GM21737 (cell line): ENCODE measurements at regions not wholly inside any gene's neighbourhood (a gene's known extent, or its start where the extent isn't known, plus 50 kb on each side); places are given as distances from the start of the nearest gene placed in this dataset.
"Not testable (repeated sequence)": the region's sequence is repeated elsewhere in the genome, so short reads cannot be mapped to it uniquely, and the experiment has no call there.

ENCODE experiments used
- ATAC-seq: cut with Tn5 transposase; IDR thresholded peaks from one replicate; pipeline ENCODE4 v1.9.1; 2021; ENCODE audit warnings: mild to moderate bottlenecking, moderate library complexity; ENCODE audit not compliant: unreplicated experiment

GRCh38 chr10:84845628-84846261, 517.4 kb downstream of the CCSER2 start:
- ATAC-seq, result no peak

DNA sequence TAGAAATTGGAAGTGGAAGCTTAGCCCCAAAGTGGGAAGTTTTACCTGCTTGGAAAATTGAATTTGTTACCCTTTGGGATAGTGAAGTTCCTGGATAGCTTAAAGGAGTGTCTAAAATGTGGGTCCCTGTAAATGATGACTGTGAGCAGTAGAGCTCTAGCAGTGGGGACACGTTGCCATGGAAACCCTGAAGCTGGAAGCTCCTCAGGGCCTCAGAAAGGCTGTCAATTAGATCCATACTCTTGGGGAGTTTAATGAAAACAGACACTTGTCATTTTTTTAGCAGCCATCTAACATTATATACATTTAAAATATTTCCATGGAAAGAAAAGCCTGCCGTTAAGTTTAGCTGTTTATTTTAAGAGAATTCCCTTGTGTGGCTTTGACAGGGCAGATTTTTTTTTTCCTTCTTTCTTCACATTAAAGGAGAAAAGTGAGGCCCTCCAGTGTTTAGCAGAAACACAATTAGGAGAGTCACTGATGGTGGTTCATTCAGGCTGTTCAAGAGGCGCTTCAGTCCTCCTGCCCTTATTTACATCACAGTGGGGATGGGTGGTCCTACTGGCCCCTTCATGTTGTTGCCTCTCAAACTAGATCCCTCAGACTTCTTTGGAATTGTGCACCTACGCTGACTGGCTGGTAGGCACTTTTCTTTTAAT, 518.4 kb downstream of the CCSER2 start:
- ATAC-seq, result no peak

DNA sequence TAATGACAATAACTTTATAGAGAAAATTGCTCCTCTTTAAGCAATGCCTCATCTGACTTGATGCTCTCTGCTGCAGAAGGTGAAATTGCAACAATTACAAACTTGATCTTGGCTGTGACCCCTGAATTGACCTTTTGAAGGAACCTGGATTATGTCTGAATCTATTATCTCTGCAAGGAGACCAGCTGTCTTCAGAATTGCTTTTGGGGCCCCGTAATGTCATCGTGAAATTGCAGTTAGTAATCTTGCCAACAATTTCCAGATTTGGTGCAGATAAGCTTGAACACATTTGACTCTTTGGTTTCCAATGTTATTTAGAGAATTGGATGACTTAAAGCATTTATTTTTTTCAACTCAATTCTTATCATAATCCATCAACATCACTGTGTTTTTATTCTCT, 520.6 kb downstream of the CCSER2 start:
- ATAC-seq, result no peak

DNA sequence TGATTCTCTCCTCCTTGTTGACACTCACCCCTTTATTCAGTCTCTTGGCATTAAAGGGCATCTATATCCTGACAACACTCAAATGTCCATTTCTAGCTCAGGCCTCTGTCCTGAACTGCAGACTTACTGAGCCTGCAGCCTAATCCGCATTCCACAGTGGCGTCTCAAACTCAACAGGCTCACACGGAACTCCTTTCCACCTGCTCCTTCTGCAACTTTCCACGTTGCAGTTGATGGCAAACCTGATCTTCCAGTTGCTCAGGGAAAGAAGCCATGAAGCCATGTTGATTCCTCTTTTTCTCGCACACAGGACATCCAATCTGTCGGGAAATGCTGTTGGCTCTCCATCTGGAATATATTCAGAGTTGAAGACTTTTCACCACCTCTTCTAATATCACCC, 522.4 kb downstream of the CCSER2 start:
- no peak for ATAC-seq

GRCh38 chr10:84854439-84854838, 526.0 kb downstream of the CCSER2 start:
- no peak for ATAC-seq

DNA sequence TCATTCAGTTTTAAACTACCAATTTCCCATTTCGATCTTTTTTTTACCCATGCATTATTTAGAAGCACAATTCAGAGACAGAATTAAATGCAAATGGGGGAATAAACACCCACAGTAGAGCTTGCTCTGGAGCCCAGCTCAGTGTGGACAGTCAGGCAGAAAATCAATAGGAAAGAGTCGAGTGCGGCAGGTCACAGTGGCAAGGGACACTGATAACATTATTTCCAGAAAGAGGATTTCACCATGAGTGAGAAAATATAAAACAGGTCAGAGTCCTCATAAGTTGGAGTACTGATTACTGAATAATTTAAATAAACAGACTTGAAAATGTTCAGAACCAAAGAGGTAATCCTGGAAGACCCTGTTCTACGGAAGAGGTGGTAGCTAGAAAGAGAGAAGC, 532.5 kb downstream of the CCSER2 start:
- no peak for ATAC-seq

DNA sequence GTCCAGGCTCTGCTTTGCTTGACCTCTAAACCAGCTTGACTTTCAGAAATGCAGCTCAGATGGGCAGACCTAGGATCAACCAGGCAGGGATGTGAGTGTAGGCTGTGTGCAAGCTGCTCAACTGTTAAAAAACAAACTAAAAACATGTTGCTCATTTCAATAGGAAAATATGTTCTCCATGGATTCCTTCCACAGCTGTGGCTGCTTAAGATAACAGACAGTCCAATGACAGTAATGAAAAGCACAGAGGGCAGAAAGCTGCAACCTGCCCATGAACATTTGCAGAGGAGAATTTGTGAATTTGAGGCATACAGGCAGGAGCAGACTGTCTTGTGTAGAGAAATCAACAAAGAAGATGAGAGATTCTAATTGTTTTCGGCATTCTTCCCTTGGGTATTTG, 534.2 kb downstream of the CCSER2 start:
- ATAC-seq, result no peak

DNA sequence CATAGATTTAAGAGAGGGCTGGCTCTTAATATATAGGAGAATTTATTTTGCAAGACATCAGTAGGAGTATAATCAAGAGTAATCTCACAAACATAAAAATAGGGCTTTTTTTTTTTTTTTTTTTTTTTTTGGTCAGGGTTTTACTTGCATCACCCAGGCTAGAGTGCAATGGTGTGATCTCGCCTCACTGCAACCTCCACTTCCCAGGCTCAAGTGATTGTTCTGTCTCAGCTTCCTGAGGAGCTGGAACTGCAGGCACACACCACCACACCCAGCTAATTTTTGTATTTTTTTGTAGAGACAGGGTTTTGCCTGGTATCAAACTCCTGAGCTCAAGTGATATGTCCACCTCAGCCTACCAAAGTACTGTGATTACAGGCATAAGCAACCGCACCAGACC, 535.3 kb downstream of the CCSER2 start:
- no peak for ATAC-seq

GRCh38 chr10:84876116-84876999, 548.0 kb downstream of the CCSER2 start:
- no peak for ATAC-seq

DNA sequence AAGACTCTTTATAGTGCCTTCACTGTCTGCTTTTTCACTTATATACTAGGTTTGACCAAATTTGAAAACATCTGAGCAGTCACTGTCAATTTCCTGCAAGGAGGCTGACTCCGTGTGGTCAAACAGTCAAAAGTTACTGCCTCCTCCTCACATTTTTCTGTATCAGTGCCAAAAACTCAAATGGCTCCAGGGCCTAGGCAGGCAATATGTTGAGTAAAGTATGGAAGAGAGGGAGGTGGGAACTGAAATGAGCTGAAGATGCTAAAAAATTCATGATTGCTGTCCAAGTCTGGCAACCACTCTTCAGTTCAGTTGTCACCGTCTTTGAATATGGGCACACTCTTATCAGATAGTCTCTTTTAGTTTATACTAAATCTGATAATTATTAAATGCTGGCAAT, 551.6 kb downstream of the CCSER2 start:
- no peak for ATAC-seq

- not testable (repeated sequence) for ATAC-seq
Observed at GRCh38 chr10:84881696-84882095, 553.3 kb downstream of the CCSER2 start.

- no peak for ATAC-seq
Observed at GRCh38 chr10:84890706-84891105, 562.3 kb downstream of the CCSER2 start.

DNA sequence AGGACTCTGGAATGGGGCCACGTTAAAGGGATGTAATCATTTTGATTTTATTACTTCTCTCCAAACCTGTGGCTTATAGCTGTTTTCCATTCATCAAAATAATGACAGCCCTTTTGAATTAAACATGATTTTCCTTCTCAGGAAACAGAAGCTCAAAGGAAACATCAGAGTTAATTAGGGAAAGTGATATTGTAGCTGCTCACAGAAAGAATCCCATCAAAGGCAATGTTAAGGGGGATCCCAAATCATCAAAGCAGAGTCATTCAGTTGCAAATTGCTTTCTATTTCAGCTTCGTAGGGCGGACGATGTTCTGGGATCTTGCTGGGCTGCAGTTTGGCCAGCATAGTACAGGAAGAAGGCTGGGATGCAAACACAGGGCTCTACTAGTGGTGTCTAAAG, 563.2 kb downstream of the CCSER2 start:
- no peak for ATAC-seq

DNA sequence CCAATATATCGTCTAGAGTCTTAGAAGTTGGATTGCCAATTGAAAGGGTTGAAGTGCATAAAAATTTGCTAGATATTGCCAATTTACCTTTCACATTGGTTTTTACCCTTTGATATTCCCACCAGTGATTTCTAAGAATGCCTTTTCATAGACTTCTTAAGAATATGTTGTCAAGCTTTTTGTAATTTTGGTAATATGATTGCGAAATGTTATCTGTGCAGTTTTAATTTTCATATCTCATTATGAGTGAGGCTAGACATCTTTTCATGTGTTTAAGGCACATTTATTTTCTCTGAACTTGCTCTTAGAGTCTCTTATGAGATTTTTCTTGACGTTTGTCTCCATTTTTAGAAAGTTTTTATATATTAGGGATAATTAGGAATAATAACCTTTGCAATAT, 567.2 kb downstream of the CCSER2 start:
- ATAC-seq, result no peak

DNA sequence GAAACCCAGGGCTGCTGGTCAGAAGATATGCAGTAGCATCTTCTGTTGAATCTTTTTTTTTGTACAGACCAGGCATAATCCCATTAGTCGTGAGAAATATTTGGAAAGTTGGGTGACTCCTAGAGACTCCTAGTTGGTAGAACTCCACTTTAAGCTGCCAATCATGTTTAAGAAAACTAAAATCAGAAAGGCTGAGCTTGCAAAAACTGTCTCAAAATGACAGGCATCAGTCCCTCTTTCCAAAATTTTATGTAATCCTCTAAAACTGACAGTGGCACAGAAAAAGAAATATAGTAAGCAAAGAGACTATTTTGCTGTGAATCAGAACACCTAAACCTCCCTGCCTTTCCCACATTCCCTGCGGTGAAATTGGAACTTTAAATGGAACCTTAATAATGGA, 568.5 kb downstream of the CCSER2 start:
- no peak for ATAC-seq

- ATAC-seq, result no peak
Observed at GRCh38 chr10:84899268-84899667, 570.9 kb downstream of the CCSER2 start.

DNA sequence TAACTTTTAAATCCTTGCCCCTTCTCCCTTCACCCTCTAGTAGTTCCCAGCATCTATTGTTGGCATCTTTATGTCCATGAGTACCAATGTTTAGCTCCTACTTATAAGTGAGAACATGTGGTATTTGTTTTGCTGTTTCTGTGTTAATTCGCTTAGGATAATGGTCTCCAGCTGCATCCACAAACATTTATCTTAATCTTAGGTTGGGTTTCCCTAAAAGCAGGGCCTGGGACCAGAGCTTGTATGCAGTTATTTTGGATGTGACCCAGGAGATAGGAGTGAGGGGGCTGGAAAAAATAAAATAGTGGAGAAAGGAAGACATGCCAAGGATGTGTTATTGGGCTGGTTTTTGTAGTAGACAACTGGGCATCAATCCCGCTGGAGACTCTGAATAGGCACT, 571.8 kb downstream of the CCSER2 start:
- ATAC-seq, result no peak

DNA sequence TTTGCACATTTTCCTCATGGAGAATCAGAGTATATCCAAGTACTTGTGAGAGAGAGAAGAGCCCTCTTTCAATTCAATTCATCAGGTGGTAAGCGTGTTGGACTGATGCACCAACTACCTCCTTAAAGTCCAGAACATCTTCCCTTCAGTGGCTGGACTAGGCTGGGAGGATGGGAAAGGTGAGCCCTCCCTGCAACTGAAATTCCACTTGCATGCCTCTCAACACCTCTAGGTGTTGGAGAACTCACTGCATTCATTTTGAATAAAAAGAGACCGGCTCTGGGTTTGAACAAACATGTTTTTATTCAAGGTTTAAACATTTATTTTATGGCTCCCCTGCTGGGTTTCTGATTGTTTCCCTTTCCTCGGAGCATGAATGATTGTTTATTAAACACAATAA, 573.5 kb downstream of the CCSER2 start:
- ATAC-seq, result no peak

GRCh38 chr10:84902553-84902952, 574.2 kb downstream of the CCSER2 start:
- no peak for ATAC-seq

- no peak for ATAC-seq
Observed at GRCh38 chr10:84903320-84903719, 574.9 kb downstream of the CCSER2 start.

DNA sequence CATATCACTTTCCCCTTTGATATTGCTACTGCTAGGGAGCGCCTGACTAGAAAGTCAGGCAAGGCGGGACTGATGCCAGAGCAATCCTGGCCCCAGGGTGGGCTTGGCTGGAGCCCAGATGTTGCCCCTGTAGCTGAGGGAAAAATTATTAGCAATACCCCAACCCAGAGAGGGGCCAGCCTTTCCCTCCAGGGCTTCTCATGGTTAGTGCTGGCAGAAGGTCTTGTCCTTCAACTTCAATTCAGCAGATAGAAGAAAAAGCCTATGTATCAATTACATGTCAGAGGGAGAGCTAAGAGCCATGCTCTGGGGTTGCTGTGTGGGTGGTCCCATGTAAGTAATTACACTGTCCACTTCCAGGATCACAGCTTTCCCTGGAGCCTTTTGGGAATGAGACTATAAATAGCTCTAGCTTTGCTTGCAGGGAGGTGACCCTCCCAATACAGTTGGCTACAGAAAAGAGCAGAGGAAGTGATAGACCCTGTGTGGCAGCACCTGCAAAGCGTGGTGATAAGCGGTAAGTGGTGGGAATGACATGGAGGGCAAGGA, 579.1 kb downstream of the CCSER2 start:
- ATAC-seq, result no peak

GRCh38 chr10:84908491-84908890, 580.1 kb downstream of the CCSER2 start:
- ATAC-seq, result no peak
